ENCODE measurements at regions not wholly inside any gene's neighbourhood (a gene's known extent, or its start where the extent isn't known, plus 50 kb on each side); places are given as distances from the start of the nearest gene placed in this dataset.

GRCh38 chr14:61954306-61954705 is 192.1 kb downstream of the SNAPC1 start:
- WGBS = 64% methylated on average over 3 of the region's 3 CpGs

GRCh38 chr14:61956517-61956916 is 194.3 kb downstream of the SNAPC1 start:
- Histone ChIP-seq H3K4me1 (ENCODE audit: control insufficient read depth in 4 of 4, insufficient read depth in 4 of 4, low read length in 3 of 4) (no peaks in the 10 kb centered on the region), H3K27me3 (ENCODE audit: control insufficient read depth in 4 of 4, insufficient read depth in 4 of 4, low read length in 3 of 4) (no peaks in the 10 kb centered on the region), H3K9ac (ENCODE audit: low read depth in 1 of 2, low read length in 2 of 2) (no peak overlapping the region), H3K4me3 (ENCODE audit: low read depth in 1 of 3, low read length in 3 of 3) (no peak overlapping the region), H3K36me3 (ENCODE audit: control insufficient read depth in 4 of 4, insufficient read depth in 3 of 4, low read depth in 1 of 4, low read length in 3 of 4) (no peaks in the 10 kb centered on the region), H3K9me3 (ENCODE audit: control insufficient read depth in 4 of 4, low read length in 3 of 4) (peaks cover 0 to 6% (median 1%) of the 10 kb centered on the region in 4 donors), H3K27ac (ENCODE audit: low read depth in 1 of 2, low read length in 2 of 2) (no peak overlapping the region)
- no peak for DNase-seq (ENCODE audit: low spot score)
- 85% methylated on average over 1 of the region's 1 CpG for WGBS
- TF ChIP-seq REST (IDR thresholded peaks at IDR 0.05) = no peak
- no peak for TF ChIP-seq RXRA (IDR thresholded peaks at IDR 0.05)
- TF ChIP-seq YY1 (IDR thresholded peaks at IDR 0.05) = no peak
- TF ChIP-seq TAF1 (conservative IDR thresholded peaks at IDR 0.05) = no peak
- no peak for TF ChIP-seq HNF4A (conservative IDR thresholded peaks at IDR 0.05)
- no peak for TF ChIP-seq SP1 (IDR thresholded peaks at IDR 0.05)
- no peak for TF ChIP-seq ZBTB33 (IDR thresholded peaks at IDR 0.05)
- no peak for TF ChIP-seq NR2F2 (IDR thresholded peaks at IDR 0.05)
- TF ChIP-seq MAX (IDR thresholded peaks at IDR 0.05) = no peak
- no peak for TF ChIP-seq JUND (IDR thresholded peaks at IDR 0.05)
- no peak for TF ChIP-seq EGR1 (IDR thresholded peaks at IDR 0.05; ENCODE audit: low read depth in 2 of 2)
- no peak for TF ChIP-seq FOXA2 (IDR thresholded peaks at IDR 0.05)
- TF ChIP-seq RAD21 (IDR thresholded peaks at IDR 0.05) = no peak
- TF ChIP-seq FOXA1 (IDR thresholded peaks at IDR 0.05) = no peak

More at GRCh38 chr14:61954306-61954705, 192.1 kb downstream of the SNAPC1 start:
- Histone ChIP-seq H3K27ac (ENCODE audit: low read depth in 1 of 2, low read length in 2 of 2) (no peak overlapping the region), H3K4me3 (ENCODE audit: low read depth in 1 of 3, low read length in 3 of 3) (no peak overlapping the region), H3K36me3 (ENCODE audit: control insufficient read depth in 4 of 4, insufficient read depth in 3 of 4, low read depth in 1 of 4, low read length in 3 of 4) (no peaks in the 10 kb centered on the region), H3K4me1 (ENCODE audit: control insufficient read depth in 4 of 4, insufficient read depth in 4 of 4, low read length in 3 of 4) (no peaks in the 10 kb centered on the region), H3K9me3 (ENCODE audit: control insufficient read depth in 4 of 4, low read length in 3 of 4) (peaks cover 0 to 6% (median 1%) of the 10 kb centered on the region in 4 donors), H3K27me3 (ENCODE audit: control insufficient read depth in 4 of 4, insufficient read depth in 4 of 4, low read length in 3 of 4) (no peaks in the 10 kb centered on the region), H3K9ac (ENCODE audit: low read depth in 1 of 2, low read length in 2 of 2) (no peak overlapping the region)
- no peak for TF ChIP-seq ZBTB33 (IDR thresholded peaks at IDR 0.05)
- no peak for TF ChIP-seq FOXA1 (IDR thresholded peaks at IDR 0.05)
- no peak for TF ChIP-seq FOXA2 (IDR thresholded peaks at IDR 0.05)
- no peak for TF ChIP-seq CTCF (IDR thresholded peaks at IDR 0.05; ENCODE audit: low read depth, low read length, missing input control)
- TF ChIP-seq GABPA (IDR thresholded peaks at IDR 0.05 in 1 of 2, conservative IDR thresholded peaks at IDR 0.05 in 1 of 2) = no peak
- no peak for DNase-seq (ENCODE audit: low spot score)
